ENCODE measurements at regions not wholly inside any gene's neighbourhood (a gene's known extent, or its start where the extent isn't known, plus 50 kb on each side); places are given as distances from the start of the nearest gene placed in this dataset.
A peak's percentile ranks its signal among the peaks of the same experiment; 100 is the strongest.

- no peaks in the 10 kb centered on the region for H3K36me3 Mint-ChIP-seq (ENCODE audit: unreplicated experiment)
- no peak for DNase-seq (ENCODE audit: extremely low spot score, unreplicated experiment)
- peaks cover 58% of the 10 kb centered on the region for H3K4me1 Mint-ChIP-seq (ENCODE audit: unreplicated experiment)
- no peaks in the 10 kb centered on the region for H3K9me3 Mint-ChIP-seq (ENCODE audit: unreplicated experiment)
- H3K27ac Mint-ChIP-seq (ENCODE audit: unreplicated experiment): no peak overlapping the region
- no peak for TF ChIP-seq CTCF (IDR thresholded peaks at IDR 0.05)
- H3K4me3 Mint-ChIP-seq (ENCODE audit: unreplicated experiment): no peak overlapping the region
- H3K27me3 Mint-ChIP-seq (ENCODE audit: unreplicated experiment): no peaks in the 10 kb centered on the region
Measured at GRCh38 chr6:144335311-144335861, 50.3 kb downstream of the UTRN start.

- no peak for DNase-seq (ENCODE audit: extremely low spot score, unreplicated experiment)
- Mint-ChIP-seq H3K36me3 (ENCODE audit: unreplicated experiment) (no peaks in the 10 kb centered on the region), H3K4me1 (ENCODE audit: unreplicated experiment) (peaks cover 59% of the 10 kb centered on the region), H3K27me3 (ENCODE audit: unreplicated experiment) (no peaks in the 10 kb centered on the region), H3K27ac (ENCODE audit: unreplicated experiment) (no peak overlapping the region), H3K4me3 (ENCODE audit: unreplicated experiment) (no peak overlapping the region), H3K9me3 (ENCODE audit: unreplicated experiment) (no peaks in the 10 kb centered on the region)
- no peak for TF ChIP-seq CTCF (IDR thresholded peaks at IDR 0.05)
Measured at GRCh38 chr6:144335914-144336313, 50.8 kb downstream of the UTRN start.

- Mint-ChIP-seq H3K27ac (ENCODE audit: unreplicated experiment) (peak overlapping the region; percentile 59), H3K4me1 (ENCODE audit: unreplicated experiment) (peaks cover 61% of the 10 kb centered on the region), H3K4me3 (ENCODE audit: unreplicated experiment) (no peak overlapping the region), H3K9me3 (ENCODE audit: unreplicated experiment) (no peaks in the 10 kb centered on the region), H3K36me3 (ENCODE audit: unreplicated experiment) (no peaks in the 10 kb centered on the region), H3K27me3 (ENCODE audit: unreplicated experiment) (no peaks in the 10 kb centered on the region)
- no peak for TF ChIP-seq CTCF (IDR thresholded peaks at IDR 0.05)
- DNase-seq (ENCODE audit: extremely low spot score, unreplicated experiment): no peak
Measured at GRCh38 chr6:144336900-144337299, 51.8 kb downstream of the UTRN start.

GRCh38 chr6:144338474-144338873 is 53.3 kb downstream of the UTRN start:
- H3K9me3 Mint-ChIP-seq (ENCODE audit: unreplicated experiment): no peaks in the 10 kb centered on the region
- H3K36me3 Mint-ChIP-seq (ENCODE audit: unreplicated experiment): no peaks in the 10 kb centered on the region
- DNase-seq (ENCODE audit: extremely low spot score, unreplicated experiment): no peak
- H3K4me3 Mint-ChIP-seq (ENCODE audit: unreplicated experiment): no peak overlapping the region
- H3K4me1 Mint-ChIP-seq (ENCODE audit: unreplicated experiment): peaks cover 63% of the 10 kb centered on the region
- H3K27ac Mint-ChIP-seq (ENCODE audit: unreplicated experiment): no peak overlapping the region
- no peaks in the 10 kb centered on the region for H3K27me3 Mint-ChIP-seq (ENCODE audit: unreplicated experiment)
- no peak for TF ChIP-seq CTCF (IDR thresholded peaks at IDR 0.05)

- Mint-ChIP-seq H3K27ac (ENCODE audit: unreplicated experiment) (no peak overlapping the region), H3K4me3 (ENCODE audit: unreplicated experiment) (no peak overlapping the region), H3K4me1 (ENCODE audit: unreplicated experiment) (peaks cover 69% of the 10 kb centered on the region), H3K27me3 (ENCODE audit: unreplicated experiment) (no peaks in the 10 kb centered on the region), H3K36me3 (ENCODE audit: unreplicated experiment) (no peaks in the 10 kb centered on the region), H3K9me3 (ENCODE audit: unreplicated experiment) (no peaks in the 10 kb centered on the region)
- DNase-seq (ENCODE audit: extremely low spot score, unreplicated experiment): no peak
- no peak for TF ChIP-seq CTCF (IDR thresholded peaks at IDR 0.05)
Measured at GRCh38 chr6:144338951-144339700, 54.0 kb downstream of the UTRN start.

Data from osteocyte (in vitro differentiated cells).